VCaP (cell line): ENCODE measurements at regions not wholly inside any gene's neighbourhood (a gene's known extent, or its start where the extent isn't known, plus 50 kb on each side); places are given as distances from the start of the nearest gene placed in this dataset.

Experiments used
- H3K27ac ChIP-seq: fragments of 450-650 bp; 2 replicates; pipeline ENCODE4 v1.5.1; 2017
- TF ChIP-seq, protein P1 (sequence below): fragments of 450-650 bp; conservative IDR thresholded peaks from 2 replicates; pipeline ENCODE4 v1.5.1; 2017; ENCODE audit warnings: mild to moderate bottlenecking, moderate library complexity

DNA sequence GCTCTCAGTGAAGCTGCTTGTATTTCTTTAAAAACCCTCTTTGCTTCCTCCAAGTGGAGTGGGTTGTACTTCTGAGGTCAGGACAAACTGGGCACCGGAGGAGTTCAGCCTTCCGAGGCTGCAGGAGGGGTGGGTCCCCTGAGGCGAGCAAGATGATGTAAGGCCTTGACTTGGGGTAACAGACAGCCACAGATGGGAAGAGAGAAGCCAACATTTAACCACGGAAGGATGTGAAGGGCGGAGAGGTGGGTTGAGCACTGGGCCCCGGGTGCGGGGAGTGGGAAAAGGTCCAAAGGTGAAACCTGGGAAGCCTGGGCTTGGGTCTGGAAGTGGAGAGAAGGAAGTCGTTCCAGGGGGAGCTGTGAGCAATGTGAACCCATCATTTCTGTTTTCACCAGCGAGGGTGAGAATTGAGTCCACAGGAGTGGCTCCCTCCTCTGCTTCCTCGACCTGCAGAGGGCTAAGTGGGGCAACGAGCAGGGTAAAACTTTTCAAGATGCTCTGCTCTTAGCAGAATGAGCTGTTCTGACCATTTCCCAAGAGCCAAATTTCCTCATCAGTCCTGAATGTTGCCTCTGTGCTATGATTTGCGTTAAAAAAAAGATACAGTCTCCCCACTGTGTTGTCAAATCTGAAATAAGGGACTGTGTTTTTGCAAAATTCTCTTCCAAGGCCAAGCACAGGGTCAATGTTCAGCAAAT lies 137.7 kb upstream of the CRHR1 start:
- TF ChIP-seq, protein P1, sequence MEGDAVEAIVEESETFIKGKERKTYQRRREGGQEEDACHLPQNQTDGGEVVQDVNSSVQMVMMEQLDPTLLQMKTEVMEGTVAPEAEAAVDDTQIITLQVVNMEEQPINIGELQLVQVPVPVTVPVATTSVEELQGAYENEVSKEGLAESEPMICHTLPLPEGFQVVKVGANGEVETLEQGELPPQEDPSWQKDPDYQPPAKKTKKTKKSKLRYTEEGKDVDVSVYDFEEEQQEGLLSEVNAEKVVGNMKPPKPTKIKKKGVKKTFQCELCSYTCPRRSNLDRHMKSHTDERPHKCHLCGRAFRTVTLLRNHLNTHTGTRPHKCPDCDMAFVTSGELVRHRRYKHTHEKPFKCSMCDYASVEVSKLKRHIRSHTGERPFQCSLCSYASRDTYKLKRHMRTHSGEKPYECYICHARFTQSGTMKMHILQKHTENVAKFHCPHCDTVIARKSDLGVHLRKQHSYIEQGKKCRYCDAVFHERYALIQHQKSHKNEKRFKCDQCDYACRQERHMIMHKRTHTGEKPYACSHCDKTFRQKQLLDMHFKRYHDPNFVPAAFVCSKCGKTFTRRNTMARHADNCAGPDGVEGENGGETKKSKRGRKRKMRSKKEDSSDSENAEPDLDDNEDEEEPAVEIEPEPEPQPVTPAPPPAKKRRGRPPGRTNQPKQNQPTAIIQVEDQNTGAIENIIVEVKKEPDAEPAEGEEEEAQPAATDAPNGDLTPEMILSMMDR: no peak
- H3K27ac ChIP-seq: no peak overlapping the region

- TF ChIP-seq, protein P1: peak; percentile 17; the same call in 1 of the 2 replicates
- H3K27ac ChIP-seq: no peak overlapping the region
These were observed 135.5 kb upstream of the CRHR1 start for GRCh38 chr17:45648642-45649041.

GRCh38 chr17:45649796-45650195 lies 134.3 kb upstream of the CRHR1 start:
- TF ChIP-seq, protein P1: no peak
- no peak overlapping the region for H3K27ac ChIP-seq

DNA sequence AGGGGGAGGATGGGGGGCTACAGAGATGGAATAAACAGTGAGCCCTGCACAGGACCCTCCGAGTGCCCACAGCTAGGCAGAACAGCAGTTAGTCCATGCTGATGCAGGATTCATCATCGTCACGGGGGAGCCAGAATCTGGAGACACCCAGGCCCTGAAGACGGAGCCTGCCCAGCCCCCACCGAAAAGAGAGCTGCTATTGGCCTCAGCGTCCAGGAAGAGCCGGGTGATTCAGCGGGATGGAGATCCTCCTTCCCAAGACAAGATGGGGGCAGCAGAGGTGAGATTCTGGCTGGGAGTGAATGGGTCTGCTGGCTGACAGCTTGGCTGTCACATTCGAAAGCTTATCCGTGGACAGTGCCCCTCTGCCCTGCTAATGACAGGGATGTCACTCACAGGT lies 133.6 kb upstream of the CRHR1 start:
- TF ChIP-seq, protein P1: no peak

GRCh38 chr17:45651145-45651709 lies 132.9 kb upstream of the CRHR1 start:
- TF ChIP-seq, protein P1: no peak
- H3K27ac ChIP-seq: no peak overlapping the region

More for the DNA sequence above, 133.6 kb upstream of the CRHR1 start:
- H3K27ac ChIP-seq: no peak overlapping the region

GRCh38 chr17:45653616-45654015 lies 130.5 kb upstream of the CRHR1 start:
- H3K27ac ChIP-seq: no peak overlapping the region
- TF ChIP-seq, protein P1: no peak

- TF ChIP-seq, protein P1: no peak
- H3K27ac ChIP-seq: no peak overlapping the region
These were observed 127.5 kb upstream of the CRHR1 start for GRCh38 chr17:45656527-45657181.
